Smooth muscle cell (in vitro differentiated cells): ENCODE measurements at regions not wholly inside any gene's neighbourhood (a gene's known extent, or its start where the extent isn't known, plus 50 kb on each side); places are given as distances from the start of the nearest gene placed in this dataset.

ENCODE experiments used
- DNase-seq: peaks from one replicate; lab custom pipeline; 2025; ENCODE audit not compliant: unreplicated experiment; lab: John Stamatoyannopoulos, UW
- H2AFZ ChIP-seq: fragments of 200-600 bp; sonication (generic); 2 replicates; pipeline ENCODE4 v1.6.0; 2016; ENCODE audit warnings: antibody characterized with exemption, low read depth, mild to moderate bottlenecking
- H3F3A ChIP-seq: fragments of 200-600 bp; sonication (generic); 2 replicates; pipeline ENCODE4 v1.6.0; 2017; ENCODE audit warnings: antibody characterized with exemption, low read depth
- H3K27ac ChIP-seq: fragments of 200-600 bp; sonication (generic); 2 replicates; pipeline ENCODE4 v1.5.1; 2016; ENCODE audit warnings: low read depth, mild to moderate bottlenecking
- H3K27me3 ChIP-seq: fragments of 200-600 bp; sonication (generic); 2 replicates; pipeline ENCODE4 v1.6.1; 2016; ENCODE audit warnings: low read depth, mild to moderate bottlenecking
- H3K36me3 ChIP-seq: fragments of 200-600 bp; sonication (generic); 2 replicates; pipeline ENCODE4 v1.5.1; 2016; ENCODE audit warnings: low read depth
- H3K4me1 ChIP-seq: fragments of 200-600 bp; sonication (generic); 2 replicates; pipeline ENCODE4 v1.5.1; 2016; ENCODE audit warnings: low read depth
- H3K4me2 ChIP-seq: fragments of 200-600 bp; sonication (generic); 2 replicates; pipeline ENCODE4 v1.6.0; 2016; ENCODE audit warnings: mild to moderate bottlenecking
- H3K4me3 ChIP-seq: fragments of 200-600 bp; sonication (generic); 2 replicates; pipeline ENCODE4 v1.5.1; 2016; ENCODE audit warnings: mild to moderate bottlenecking
- H3K79me2 ChIP-seq: fragments of 200-600 bp; sonication (generic); 2 replicates; pipeline ENCODE4 v1.6.0; 2016; ENCODE audit warnings: low read depth, mild to moderate bottlenecking
- H3K9ac ChIP-seq: fragments of 200-600 bp; sonication (generic); 2 replicates; pipeline ENCODE4 v1.6.0; 2016; ENCODE audit warnings: low read depth
- H3K9me3 ChIP-seq: fragments of 200-600 bp; sonication (generic); replicated peaks from 2 replicates; pipeline ENCODE4 v1.5.1; 2016; ENCODE audit warnings: low read depth
- H4K20me1 ChIP-seq: fragments of 200-600 bp; sonication (generic); 2 replicates; pipeline ENCODE4 v1.6.0; 2016; ENCODE audit warnings: low read depth
- CTCF ChIP-seq: fragments of 200-600 bp; sonication (generic); IDR thresholded peaks from 2 replicates; pipeline ENCODE4 v1.5.1; 2017; ENCODE audit warnings: borderline replicate concordance, mild to moderate bottlenecking, antibody characterized with exemption; ENCODE audit not compliant: insufficient read depth, poor library complexity, severe bottlenecking
- WGBS: methylation state at CpG from one replicate; pipeline ENCODE4 v1.1.7; 2016; ENCODE audit warnings: low lambda C conversion rate; 5-methylcytosine and 5-hydroxymethylcytosine counted together

DNA sequence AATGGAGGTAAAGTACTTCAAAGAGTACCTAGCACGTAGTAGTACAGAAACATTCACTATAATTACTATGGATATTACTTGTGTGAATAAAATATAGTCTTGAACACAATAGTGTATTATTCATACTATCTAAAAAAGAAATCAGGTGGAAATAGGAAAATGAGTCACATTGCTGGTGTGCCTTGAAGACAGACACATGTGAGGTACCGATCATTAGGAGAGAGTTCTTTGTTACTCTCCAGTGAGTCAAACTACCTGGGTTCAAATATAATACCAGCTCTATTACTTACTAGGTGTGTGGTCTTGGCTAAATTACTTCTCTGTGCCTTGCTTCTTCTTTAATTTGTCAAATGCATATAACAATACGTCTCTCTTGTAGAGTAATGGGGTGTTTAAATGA lies 50.8 kb upstream of the BEND6 start:
- 70% methylated on average over 3 of the region's 3 CpGs for WGBS
- Histone ChIP-seq H3F3A (no peaks in the 10 kb centered on the region), H3K27ac (no peak overlapping the region), H3K9me3 (no peaks in the 10 kb centered on the region), H3K4me3 (no peak overlapping the region), H3K9ac (no peak overlapping the region), H3K4me2 (no peak overlapping the region), H3K27me3 (no peaks in the 10 kb centered on the region), H3K36me3 (no peaks in the 10 kb centered on the region), H4K20me1 (no peaks in the 10 kb centered on the region), H3K4me1 (no peaks in the 10 kb centered on the region), H2AFZ (no peak overlapping the region), H3K79me2 (no peaks in the 10 kb centered on the region)
- TF ChIP-seq CTCF: no peak
- DNase-seq: no peak

DNA sequence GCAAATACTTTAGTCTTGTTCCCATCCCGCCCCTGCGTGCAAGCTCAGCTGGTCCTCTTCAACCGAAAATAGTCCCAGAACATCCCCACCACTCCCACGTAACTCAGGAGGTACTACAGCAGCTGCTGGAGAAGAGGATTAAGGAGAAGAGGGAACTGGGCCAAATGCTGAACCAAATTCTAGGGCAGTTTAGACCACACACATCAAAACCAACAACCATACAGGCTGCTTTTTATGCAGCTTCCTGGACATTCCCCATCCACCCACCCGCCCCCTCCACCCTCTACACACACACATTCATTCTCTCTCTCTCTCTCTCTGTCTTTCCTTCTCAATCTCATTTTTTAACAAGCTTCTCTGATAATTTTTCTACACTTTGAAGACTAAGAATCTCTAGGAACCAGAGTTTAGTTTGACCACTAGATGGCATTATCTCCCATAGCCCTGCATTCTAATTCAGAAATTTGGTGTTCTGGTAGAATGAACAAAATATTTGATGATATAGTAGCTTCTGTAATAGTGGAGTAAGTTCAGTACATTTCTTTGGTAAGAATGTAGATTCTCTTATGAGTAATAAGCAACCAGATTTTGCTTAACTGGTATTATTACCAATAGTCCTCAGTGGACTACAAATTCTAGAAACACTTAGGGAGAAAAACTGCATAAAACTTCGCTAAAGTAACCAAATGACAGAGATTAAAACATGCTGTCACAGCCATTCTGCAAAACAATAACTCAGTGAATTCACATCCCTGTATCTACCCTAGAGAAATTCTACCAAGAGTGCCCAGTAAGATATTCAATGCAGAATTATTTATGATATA lies 52.1 kb upstream of the BEND6 start:
- Histone ChIP-seq H3F3A (no peaks in the 10 kb centered on the region), H3K4me2 (peak overlapping the region; percentile 29), H3K9ac (no peak overlapping the region), H3K36me3 (no peaks in the 10 kb centered on the region), H3K79me2 (no peaks in the 10 kb centered on the region), H3K27me3 (no peaks in the 10 kb centered on the region), H3K4me3 (no peak overlapping the region), H3K9me3 (no peaks in the 10 kb centered on the region), H3K27ac (peak overlapping the region; percentile 27), H2AFZ (no peak overlapping the region), H3K4me1 (no peaks in the 10 kb centered on the region), H4K20me1 (no peaks in the 10 kb centered on the region)
- no peak for DNase-seq
- WGBS: 45% methylated on average over 6 of the region's 6 CpGs
- peak; percentile 70 for TF ChIP-seq CTCF

DNA sequence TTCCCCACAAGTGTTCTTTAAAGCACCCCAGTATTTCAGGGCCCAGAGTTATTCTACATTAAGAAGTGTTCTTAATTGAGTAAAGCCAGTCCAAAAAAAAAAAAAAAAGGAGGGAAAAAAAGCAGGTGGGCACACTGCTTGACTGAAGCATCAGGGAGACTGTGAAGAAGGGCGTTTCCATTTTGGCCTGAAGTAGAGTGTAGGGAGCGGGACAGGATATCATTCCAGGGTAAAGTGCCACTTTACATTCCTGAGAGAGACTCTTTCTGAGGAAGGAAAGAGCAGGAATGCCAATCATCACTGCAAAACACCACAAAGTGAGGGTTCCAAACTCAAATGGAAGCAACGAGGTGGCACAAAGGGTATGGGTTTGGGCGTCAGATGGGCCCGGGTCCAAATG lies 54.1 kb upstream of the BEND6 start:
- Histone ChIP-seq H3K4me3 (no peak overlapping the region), H3K9ac (no peak overlapping the region), H3K36me3 (no peaks in the 10 kb centered on the region), H3K27me3 (no peaks in the 10 kb centered on the region), H3K27ac (no peak overlapping the region), H3K9me3 (no peaks in the 10 kb centered on the region), H3F3A (no peaks in the 10 kb centered on the region), H2AFZ (no peak overlapping the region), H3K4me2 (no peak overlapping the region), H4K20me1 (no peaks in the 10 kb centered on the region), H3K4me1 (no peaks in the 10 kb centered on the region), H3K79me2 (no peaks in the 10 kb centered on the region)
- TF ChIP-seq CTCF: no peak
- whole genome bisulfite sequencing: 92% methylated on average over 5 of the region's 5 CpGs
- DNase-seq: no peak

GRCh38 chr6:56899753-56900152 lies 55.2 kb upstream of the BEND6 start:
- Histone ChIP-seq H3K27ac (no peak overlapping the region), H3K4me3 (no peak overlapping the region), H3K9ac (no peak overlapping the region), H3K27me3 (no peaks in the 10 kb centered on the region), H3F3A (no peaks in the 10 kb centered on the region), H2AFZ (no peak overlapping the region), H3K4me2 (no peak overlapping the region), H3K79me2 (no peaks in the 10 kb centered on the region), H3K36me3 (no peaks in the 10 kb centered on the region), H3K9me3 (no peaks in the 10 kb centered on the region), H4K20me1 (no peaks in the 10 kb centered on the region), H3K4me1 (no peaks in the 10 kb centered on the region)
- no peak for DNase-seq
- WGBS: 96% methylated on average over 2 of the region's 2 CpGs
- TF ChIP-seq CTCF: no peak
